NOMO-1 treated with dmso at 0.1 percent for 144 hours (cell line): ENCODE measurements at regions not wholly inside any gene's neighbourhood (a gene's known extent, or its start where the extent isn't known, plus 50 kb on each side); places are given as distances from the start of the nearest gene placed in this dataset.
A peak's percentile ranks its signal among the peaks of the same experiment; 100 is the strongest.

Experiments
- DNase-seq: peaks from one replicate; lab custom pipeline; 2025; ENCODE audit not compliant: unreplicated experiment; lab: John Stamatoyannopoulos, UW

DNA sequence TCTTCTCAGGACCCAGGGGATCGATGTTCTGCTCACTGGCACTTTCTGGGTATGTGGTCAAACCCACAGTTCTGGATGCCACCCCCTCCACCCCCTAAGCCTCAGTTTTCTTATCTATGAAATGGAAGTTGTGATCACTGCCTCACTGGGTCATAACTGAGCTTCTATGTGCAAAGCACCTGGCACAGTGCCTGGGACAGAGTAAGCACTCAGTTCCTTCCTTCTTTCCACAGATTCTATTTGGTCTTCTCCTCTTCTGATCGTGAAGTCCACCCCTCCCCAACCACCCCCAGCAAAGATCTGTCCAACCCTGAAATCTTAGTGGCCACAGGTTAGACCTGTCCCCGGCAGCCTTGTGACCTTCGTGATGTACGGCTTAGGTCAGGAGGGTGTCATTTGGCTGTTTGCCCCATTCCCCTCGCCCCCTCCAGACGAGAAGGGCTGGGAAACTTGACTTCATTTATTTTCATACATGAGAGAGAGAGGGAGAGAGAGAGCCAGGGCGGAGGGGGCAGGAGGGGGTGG is 181.4 kb downstream of the FGF18 start:
- no peak for DNase-seq

DNA sequence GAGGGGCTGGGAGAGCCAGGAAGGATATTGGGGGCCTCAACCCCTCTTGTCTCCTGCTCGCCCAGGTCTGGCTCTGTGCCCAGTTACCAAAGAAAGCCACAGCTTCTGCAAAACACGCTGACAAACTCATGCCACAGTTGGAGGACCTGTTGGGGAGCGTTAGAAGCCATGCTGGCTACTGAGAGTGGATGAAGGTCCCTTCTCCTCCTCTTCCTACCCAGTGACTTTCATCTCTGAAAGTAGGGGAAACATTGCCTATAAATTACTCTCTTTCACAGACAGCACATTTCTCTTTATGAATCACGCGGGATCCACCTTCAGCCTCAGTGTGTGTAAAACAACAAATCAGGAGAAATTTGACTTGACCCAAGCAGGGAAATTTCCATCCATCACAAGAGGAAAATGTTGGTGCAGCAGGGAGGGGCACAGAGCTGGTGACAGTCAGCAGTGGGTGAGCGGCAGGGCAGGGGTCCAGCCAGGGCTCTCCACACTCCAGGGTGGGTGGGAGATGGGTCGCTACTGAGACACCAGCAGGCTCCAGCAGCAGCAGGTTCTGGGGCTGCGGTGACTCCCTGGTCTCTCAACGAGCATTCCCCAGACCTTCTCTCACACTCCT is 181.9 kb downstream of the FGF18 start:
- DNase-seq: peak; percentile 76

DNA sequence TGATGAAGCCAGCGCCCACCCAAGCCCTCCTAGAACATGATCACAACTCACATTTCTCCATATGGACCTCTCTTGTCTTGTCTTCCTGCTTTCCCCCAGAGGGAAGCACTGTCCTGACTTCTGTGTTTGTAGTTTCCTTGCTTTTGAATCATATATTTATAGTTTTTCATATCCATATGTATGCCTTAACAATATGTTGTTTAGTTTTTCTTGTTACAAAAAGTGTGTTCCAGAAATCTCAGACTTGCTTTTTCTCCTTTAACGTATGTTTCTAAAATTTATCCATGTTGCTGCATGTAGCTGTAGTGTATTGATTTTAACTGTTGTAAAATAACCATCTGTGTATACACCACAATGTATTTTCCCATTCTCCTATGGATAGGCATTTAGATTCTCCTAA is 182.0 kb upstream of the SMIM23 start:
- no peak for DNase-seq

DNA sequence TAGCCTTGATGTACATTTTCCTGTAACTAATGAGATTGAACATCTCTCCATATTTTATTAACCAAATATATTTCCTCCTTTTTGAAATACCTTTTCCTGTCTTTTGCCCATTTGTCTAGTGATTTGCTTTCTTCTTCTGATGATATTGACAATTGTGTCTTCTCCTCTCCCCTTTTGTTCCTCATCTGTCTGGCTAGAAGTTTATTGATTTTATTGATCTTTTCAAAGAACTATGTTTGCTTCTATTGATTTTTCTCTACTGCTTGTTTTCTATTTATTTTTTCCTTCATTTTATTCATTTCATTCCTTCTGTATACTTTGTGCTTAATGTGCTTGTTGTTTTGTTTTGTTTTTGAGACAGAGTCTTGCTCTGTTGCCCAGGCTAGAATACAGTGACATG is 181.4 kb upstream of the SMIM23 start:
- DNase-seq: no peak

DNA sequence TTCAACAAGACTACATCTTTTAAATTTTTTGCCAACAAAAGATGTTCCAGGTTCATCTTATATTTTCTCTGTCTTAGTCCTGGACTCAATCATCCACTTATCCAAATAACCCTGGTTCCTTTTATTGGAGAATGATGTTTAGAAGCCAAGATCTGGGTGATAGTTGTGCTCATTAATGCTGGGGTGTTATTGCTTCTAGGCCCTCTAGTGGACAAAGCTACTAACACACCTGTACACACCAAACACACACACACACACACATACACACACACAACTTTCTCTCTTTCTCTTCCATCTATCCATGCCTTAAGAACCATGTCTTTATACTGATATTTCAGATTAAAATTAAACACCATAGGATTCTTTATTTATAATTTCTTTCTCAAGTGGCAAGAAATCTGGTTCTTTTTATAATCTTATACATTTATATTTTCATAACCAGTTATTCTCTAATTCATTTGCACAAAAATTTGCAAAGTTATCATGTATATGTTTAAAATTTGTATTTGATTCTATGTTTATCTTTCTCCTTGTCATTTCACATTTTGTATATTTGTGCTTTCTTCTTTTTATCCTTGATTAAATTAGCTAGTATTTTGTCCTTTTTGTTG is 179.1 kb upstream of the SMIM23 start:
- DNase-seq: no peak

DNA sequence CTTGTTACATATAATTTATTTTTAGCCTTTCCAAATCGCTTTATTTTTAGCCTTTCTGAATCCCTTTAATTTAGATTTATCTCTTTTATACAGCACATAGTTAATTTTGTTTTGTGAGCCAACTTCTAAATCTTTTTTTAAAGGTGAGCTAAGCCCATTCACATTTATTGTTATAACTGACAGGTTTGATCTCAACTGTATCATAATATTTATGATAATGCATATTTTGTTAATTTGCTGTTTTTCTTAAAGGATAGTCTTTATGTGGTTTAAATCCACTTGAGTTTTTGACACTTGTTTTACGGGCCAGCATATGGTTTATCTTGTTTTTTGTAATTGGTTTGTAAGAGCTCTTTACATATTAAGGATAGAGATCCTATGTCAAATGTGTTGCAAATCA is 177.8 kb upstream of the SMIM23 start:
- DNase-seq: no peak

DNA sequence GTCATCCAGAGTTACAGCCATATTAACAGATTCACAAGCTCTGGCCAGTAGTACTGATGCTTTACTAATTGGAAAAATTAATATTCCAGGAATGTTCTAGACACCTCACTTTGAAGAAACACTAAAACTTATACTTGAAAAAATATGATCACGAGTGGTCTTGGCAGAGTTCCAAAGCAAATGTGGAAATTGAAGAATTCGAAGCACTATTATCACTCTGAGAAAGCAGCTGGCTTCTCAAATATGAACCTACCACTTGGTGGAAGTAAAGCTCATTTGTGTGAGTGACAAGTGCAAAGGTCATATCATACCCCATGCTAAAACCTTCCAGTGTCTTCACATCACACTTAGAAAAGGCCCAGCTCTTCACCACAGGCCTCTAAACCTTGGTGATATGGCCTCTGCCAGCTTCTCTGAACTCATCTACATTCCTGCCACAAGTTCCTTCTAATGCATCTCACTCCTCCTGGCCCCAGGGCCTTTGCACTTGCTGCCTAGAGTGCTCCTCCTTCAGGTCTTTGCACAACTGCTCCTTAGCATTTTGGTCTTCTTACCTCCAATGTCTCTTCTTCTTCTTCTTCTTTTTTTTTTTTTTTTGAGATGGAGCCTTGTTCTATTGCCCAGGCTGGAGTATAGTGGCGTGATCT is 175.7 kb upstream of the SMIM23 start:
- DNase-seq: no peak

DNA sequence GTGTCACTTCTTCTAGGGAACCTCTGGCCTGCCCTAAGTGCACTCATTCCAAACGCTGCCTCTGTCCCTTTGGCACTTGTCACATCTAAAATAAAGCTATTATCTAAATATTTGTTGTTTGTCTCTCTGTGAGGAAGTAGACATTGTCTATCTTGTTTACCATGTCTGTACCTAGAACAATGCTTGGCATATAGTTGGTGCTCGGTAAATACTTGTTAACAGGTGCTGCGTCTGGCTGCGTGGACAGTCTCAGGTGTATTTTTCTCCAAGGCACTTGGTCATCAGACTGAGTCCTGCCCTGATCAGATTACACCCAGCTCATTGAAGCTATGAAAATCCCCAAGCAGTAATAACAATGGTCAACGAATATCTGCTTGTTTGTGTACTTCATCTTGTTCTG is 174.9 kb upstream of the SMIM23 start:
- no peak for DNase-seq

DNA sequence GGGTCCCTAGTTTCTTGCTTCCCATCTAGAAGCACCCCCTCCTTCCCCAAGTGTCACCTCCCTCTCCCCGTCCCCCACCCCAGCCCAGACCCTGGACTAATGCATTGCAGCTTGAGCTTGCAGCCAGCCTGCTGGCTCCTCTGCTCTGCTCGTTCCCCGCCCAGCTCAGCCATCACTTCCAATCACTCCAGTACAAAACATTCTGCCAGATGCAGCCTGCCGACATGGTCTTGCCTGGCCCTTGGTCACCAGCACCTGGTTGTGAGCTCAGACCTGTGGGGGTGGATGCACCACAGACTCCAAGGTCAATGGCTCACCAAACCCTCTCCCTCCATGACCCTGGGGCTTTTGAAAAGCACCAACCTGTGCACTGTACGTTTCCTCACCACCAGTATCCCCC is 172.9 kb upstream of the SMIM23 start:
- DNase-seq: no peak

DNA sequence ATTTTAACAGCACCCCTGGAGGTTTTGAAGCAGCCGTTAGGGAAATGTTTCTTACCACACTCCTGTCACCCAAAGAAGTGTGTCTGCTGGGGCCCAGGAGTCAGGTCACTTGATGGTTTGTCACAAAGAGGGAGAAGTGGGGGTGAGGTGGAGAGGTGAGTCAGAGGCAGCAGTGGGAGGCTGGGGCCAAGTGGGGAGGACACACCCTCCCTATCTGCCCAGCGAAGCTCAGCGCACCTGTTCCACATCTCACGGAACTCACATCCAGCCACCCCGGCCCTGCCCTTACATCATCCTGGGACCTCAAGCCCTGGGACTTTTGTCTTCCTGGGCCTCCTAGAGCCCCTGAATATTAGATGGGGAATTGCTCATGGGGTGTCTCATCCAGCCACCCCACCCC is 171.1 kb upstream of the SMIM23 start:
- no peak for DNase-seq

DNA sequence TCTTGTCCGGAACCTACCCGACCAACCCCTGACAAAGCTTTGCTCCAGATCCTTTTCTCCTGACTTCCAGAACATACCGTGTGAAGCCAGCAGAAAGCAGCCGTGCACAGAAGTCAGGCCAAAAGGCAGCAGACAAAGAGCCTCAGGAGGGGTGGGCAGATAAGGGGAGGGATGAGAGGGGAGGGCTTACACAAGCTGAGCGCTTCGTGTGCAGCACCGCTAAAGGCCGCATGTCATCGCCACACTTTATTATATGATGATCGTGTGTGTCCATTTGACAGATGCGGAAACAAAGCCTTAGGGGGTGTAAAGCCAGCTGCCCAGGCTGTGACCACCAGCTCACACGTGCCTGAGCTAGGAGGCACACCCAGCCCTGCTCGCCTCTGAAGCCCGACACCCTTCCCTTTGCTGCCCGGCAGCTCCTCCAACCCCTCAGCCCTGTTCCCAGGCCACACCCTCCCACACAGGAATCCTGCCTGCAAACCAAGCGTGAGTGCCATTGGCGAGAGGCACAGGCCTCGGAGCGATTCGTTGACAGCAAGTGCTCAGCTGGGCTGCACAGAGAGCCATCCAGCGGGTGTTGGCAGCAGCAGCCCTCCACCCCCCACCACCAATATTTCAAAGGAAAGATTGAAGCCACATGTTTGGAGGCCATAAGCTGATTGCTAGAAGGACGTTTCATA is 170.5 kb upstream of the SMIM23 start:
- no peak for DNase-seq

DNA sequence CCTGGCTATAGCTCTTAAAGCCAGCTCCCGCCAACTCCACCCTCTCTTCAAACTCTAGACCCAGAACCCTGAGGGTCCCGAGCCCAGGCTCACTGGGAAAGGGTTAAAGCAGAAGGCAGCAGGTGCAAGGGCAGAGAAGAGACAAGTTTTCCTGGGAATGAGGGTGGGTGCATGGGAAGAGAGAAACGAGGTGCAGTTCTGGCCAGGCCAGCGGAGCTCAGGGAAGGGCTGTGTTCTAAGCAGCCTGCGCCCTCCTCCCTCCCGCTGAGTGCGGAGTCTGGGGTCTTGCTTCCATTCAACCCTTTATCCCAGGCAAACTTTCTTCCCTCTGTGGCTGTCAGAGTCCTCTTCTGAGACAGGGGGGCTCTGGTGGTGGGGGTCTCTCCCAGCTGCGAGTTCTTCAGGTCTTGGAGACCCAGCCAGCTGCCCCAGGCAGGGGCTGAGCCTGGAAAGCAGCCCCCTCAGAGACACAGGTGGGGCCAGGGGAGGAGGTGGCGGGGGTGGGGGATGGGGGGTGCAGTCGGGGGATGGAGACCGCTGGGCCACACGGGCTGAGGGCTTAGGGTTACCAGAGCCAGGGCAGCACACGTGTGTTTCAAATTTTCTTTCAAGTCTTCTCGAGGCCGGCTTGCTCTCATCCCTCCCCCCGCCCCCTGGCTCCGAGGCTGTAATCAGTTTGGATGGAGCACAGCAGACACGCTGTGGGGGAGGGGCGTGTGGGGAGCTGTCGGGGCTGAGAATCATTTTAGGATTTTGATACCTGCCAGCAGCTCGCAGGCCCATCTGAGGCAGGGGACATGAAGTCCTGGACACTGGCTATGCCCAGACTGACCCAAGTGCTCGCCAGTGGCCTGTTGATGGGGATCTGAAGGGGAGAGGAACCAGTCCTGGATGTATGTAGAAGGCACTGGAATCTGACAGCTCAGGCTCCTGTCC is 169.6 kb upstream of the SMIM23 start:
- no peak for DNase-seq

DNA sequence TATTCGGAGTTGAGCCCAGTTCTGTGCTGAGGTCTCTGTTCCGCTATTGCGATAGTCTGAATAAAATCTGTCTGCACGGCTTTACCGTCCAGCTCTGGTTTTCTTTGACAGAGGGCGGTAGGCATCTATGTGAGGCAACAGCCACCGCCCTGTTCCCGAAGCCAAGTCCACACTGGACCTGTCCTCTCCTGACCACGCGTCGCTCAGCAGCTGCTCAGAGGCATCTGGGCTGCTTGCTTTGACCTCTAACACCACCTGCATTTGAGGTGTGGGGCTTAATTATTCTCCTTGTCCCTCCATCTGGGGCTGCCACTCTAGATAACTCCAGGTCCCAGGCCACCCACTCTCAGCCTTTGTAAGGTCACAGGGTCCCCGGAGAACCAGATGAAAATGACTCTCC is 168.4 kb upstream of the SMIM23 start:
- no peak for DNase-seq

DNA sequence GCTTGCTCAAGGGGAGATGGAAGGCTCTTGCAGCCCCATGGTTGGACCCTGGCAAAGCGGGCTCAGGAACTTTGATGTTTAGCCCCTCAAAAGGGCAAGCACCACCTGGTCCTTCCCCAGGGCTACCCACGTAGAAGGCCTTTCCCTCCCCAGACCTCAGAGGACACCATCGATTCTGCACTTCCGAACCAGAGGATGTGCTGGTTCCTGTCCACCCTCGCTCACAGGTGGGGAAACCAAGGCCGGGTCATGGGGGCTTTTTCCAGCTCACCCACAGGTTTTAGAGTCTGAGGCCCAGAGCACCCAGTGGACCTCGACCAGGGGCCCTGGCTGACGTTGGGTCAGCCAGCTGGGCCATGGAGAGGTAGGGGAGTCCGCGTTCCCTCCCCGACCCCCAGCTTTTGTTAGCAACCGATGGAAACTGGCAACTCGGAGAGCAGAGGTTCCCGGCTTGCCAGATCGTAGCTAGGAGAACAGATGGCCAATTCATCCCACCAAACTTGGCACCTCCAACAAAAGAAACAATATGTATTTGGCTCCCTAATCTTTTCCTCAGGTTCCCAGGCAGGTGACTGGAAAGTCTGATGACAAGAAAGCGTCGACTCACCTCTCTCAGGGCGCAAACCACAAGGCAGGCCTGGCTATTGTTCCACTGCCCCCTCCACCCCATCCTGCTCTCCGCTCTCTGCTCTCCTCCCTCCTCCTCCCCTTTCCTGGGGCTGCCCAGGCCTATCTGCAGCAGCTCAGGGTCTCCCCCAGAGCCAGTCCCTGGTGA is 167.6 kb upstream of the SMIM23 start:
- no peak for DNase-seq

DNA sequence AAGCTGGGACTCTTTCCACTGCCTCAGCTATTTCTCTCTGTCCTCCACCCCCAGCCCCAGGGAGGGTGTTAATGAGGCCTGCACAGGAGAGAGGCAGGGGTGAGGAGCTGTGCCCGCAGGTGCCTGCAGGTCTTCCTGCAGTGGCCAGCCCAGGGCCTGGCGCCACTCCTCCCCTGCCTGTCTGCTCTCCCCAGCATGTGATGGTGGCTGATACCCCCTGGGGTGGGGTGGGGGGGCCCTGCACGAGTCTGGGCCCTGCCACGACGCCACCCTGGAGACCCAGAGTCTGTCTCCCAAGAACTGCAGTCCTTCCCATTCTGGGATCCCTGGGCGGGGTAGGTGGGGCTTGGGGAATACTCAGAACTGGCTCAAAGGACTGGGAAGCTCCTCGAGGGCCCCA is 166.4 kb upstream of the SMIM23 start:
- no peak for DNase-seq

DNA sequence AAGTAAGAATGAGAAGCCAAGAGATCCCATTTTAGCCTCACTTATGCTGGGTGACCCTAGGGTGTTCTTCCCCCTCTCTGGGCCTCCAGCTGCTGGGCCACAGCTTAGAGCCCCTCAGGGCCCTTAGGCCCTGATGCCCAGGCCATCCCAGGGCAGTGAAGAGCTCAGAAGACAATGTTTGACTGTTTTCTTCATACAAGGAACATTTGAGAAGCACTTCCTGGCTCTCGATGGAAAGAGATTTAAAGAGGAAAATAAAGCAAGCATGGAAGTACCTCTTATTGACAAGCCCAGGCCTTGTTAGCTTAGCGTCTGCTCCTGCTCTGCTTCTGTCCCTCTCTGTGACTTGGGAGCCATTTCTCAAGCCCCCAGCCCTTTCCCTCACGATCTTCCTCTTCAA is 165.9 kb upstream of the SMIM23 start:
- DNase-seq: no peak

DNA sequence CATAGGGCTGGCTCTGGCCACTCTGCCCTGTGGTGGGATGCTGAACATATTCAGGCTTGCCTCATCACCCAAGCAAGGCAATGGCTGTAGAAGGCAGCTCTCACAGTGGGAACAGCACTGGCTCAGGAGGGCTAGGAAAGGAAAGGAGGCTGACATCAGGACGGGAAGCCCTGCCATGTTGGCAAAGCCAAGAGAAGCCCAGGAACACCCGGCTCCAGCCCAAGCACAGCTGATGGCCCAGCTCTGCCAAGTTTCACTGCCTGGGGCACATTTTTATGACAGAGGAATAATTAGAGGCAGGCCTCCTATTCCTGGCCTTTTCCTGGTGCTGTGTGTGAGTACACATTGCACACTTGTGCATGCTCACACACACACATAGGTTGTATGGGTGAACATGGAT is 163.6 kb upstream of the SMIM23 start:
- DNase-seq: no peak

DNA sequence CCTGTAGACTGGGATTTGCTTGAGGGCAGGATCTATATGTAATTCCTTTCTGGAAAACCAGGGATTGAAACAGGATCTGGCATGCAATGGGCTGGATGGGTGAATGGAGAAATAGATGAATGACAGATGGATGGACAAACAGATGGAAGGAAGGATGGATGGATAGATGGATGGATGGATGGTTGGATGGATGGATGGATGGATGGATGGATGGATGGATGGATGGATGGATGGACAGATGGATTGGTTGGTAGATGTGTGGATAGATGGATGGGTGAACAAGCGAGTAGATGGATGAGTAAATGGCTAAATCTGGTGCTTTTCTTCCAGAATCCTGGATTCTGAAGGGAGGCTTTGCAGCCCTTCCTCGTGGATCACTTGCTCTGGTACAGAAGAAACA is 162.5 kb upstream of the SMIM23 start:
- DNase-seq: no peak

DNA sequence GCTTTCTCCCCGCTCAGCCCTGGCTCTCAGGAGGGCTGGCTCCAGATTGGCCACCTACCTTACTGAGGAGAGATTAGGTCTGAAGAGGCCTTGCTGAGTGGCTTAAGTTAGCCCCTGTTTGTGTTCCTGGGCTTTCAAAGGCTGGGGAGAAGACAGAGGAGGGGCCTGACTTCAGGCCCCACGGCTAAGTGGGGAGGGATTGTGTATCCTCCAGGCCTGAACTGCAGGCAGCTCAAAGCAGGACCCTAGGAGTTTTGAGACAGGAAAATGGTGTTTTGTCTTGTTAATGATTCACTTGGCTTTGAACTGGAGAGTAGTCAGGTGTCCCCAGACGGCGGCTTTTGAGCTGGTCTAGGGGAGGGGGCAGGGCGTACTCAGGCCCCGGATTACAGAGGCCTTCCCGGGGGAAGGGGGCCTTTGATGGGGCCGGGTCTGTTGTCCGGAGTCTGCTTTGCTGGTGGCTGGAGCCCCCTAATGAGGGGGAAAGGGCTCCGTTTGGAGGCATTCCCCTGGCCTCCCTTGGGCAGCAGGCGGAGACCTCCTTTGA is 162.0 kb upstream of the SMIM23 start:
- DNase-seq: no peak

DNA sequence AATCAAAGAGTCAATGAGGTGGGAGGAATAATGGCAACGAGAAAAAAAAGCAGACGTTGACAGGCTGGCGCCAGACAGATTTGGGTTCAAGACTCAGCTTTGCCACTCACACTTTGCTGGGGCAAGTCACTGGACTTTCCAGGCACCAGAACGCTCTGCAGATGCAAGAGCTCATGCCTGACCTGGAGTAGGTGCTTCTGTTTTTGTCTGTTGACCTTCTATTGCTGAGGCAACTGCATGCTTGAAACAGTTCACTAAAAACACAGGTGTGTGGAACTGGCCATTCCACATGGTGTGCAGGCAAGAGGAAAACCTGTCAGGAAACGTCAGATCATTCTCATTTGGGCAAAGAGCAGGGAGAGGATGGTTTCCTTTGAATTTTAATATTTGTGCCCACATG is 161.2 kb upstream of the SMIM23 start:
- DNase-seq: no peak
